K562 (cell line): ENCODE measurements at regions not wholly inside any gene's neighbourhood (a gene's known extent, or its start where the extent isn't known, plus 50 kb on each side); places are given as distances from the start of the nearest gene placed in this dataset.
A peak's percentile ranks its signal among the peaks of the same experiment; 100 is the strongest.

Source experiments
- GABPB2 ChIP-seq: fragments of 250-450 bp; sonication (Bioruptor Pico); conservative IDR thresholded peaks from 2 replicates; pipeline ENCODE4 v1.5.1; 2021; ENCODE audit warnings: mild to moderate bottlenecking
- HDGF ChIP-seq: fragments of 450-650 bp; IDR thresholded peaks from 2 replicates; pipeline ENCODE4 v1.6.1; 2016
- MTA3 ChIP-seq: fragments of 450-650 bp; formaldehyde crosslinking; IDR thresholded peaks from 2 replicates; pipeline ENCODE4 v1.6.1; 2017; ENCODE audit warnings: mild to moderate bottlenecking, borderline replicate concordance
- NUFIP1 ChIP-seq: fragments of 450-650 bp; IDR thresholded peaks from 2 replicates; pipeline ENCODE4 v1.6.1; 2018; ENCODE audit not compliant: partially characterized antibody
- PHF20 ChIP-seq: fragments of 450-650 bp; IDR thresholded peaks from 2 replicates; pipeline ENCODE4 v1.6.1; 2018; ENCODE audit not compliant: partially characterized antibody
- RBM14 ChIP-seq: fragments of 200-400 bp; formaldehyde crosslinking; IDR thresholded peaks from 2 replicates; pipeline ENCODE4 v1.6.1; 2018; ENCODE audit warnings: low read depth, mild to moderate bottlenecking, low read length, moderate library complexity, borderline replicate concordance; ENCODE audit not compliant: insufficient read depth
- RERE ChIP-seq: sonication (generic); formaldehyde crosslinking; IDR thresholded peaks from 2 replicates; pipeline ENCODE4 v1.8.0; 2023; ENCODE audit warnings: missing genetic modification reagents, mild to moderate bottlenecking, borderline replicate concordance
- RHOXF2B ChIP-seq: fragments of 250-450 bp; sonication (Bioruptor Pico); conservative IDR thresholded peaks from 2 replicates; pipeline ENCODE4 v1.5.1; 2021
- SAFB ChIP-seq: fragments of 200-400 bp; formaldehyde crosslinking; IDR thresholded peaks from 2 replicates; pipeline ENCODE4 v1.6.1; 2017; ENCODE audit warnings: low read depth, low read length, borderline replicate concordance
- SFPQ ChIP-seq: fragments of 200-400 bp; formaldehyde crosslinking; IDR thresholded peaks from 2 replicates; pipeline ENCODE4 v1.6.1; 2017; ENCODE audit warnings: mild to moderate bottlenecking, low read depth, low read length, moderate library complexity
- TAL1 ChIP-seq: fragments of 450-650 bp; IDR thresholded peaks from 2 replicates; pipeline ENCODE4 v1.6.1; 2016; ENCODE audit warnings: mild to moderate bottlenecking
- TEAD4 ChIP-seq, 2 experiments: sonication (generic) in 1 of 2; formaldehyde crosslinking in 1 of 2; IDR thresholded peaks; 2 replicates each; pipeline versions ENCODE4 v1.6.1 to v1.8.0; 2012 to 2022; ENCODE audit warnings: borderline replicate concordance in 1 of 2, inconsistent platforms in 1 of 2, low read length in 1 of 2, mild to moderate bottlenecking in 1 of 2, missing genetic modification reagents in 1 of 2
- TRIM28 ChIP-seq: fragments of 450-650 bp; IDR thresholded peaks from 2 replicates; pipeline ENCODE4 v1.6.1; 2017
- ZBTB8A ChIP-seq: fragments of 450-650 bp; IDR thresholded peaks from 2 replicates; pipeline ENCODE4 v1.6.1; 2018; ENCODE audit warnings: mild to moderate bottlenecking, moderate library complexity; ENCODE audit not compliant: partially characterized antibody
- ZNF23 ChIP-seq: fragments of 250-450 bp; sonication (Bioruptor Pico); IDR thresholded peaks from 2 replicates; pipeline ENCODE4 v1.4.0; 2020; ENCODE audit warnings: mild to moderate bottlenecking
- ZNF253 ChIP-seq: fragments of 250-450 bp; sonication (Bioruptor Pico); conservative IDR thresholded peaks from 2 replicates; pipeline ENCODE4 v1.6.1; 2021; ENCODE audit warnings: mild to moderate bottlenecking
- TF ChIP-seq, protein P1 (sequence below): fragments of 450-650 bp; formaldehyde crosslinking; IDR thresholded peaks from 2 replicates; pipeline ENCODE4 v1.4.0; 2020; ENCODE audit warnings: mild to moderate bottlenecking, moderate library complexity

DNA sequence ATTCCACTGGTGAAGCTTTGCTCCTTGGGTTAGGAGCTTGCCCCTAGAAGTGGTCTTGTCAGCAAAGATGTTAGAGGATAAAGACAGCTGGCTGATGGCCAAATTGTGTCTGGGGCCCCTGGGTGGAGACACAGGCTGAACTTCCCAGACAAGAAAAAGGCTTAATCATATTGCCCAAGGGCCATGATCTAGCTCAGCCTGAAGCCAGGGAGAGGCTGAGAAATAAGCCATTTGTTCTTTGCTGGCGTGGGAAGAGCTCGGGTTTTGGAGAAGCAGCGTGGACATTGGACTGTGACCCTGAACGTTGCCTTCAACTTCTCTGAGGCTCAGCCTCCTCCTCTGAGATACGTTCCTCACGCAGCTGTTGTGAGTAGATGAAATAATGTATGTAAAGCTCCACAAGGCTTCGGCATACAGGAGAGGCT is 153.0 kb downstream of the ZFP36L2 start (continued):
- TF ChIP-seq RBM14: no peak
- no peak for TF ChIP-seq TRIM28
- no peak for TF ChIP-seq PHF20
- no peak for TF ChIP-seq MTA3
- no peak for TF ChIP-seq RHOXF2B (CRISPR knock-in tag)
- peak; percentile 14; the same call in 1 of the 2 replicates for TF ChIP-seq TAL1
- TF ChIP-seq RERE (CRISPR knock-in tag): no peak
- no peak for TF ChIP-seq ZBTB8A
- TF ChIP-seq NUFIP1: no peak
- TF ChIP-seq, protein P1, sequence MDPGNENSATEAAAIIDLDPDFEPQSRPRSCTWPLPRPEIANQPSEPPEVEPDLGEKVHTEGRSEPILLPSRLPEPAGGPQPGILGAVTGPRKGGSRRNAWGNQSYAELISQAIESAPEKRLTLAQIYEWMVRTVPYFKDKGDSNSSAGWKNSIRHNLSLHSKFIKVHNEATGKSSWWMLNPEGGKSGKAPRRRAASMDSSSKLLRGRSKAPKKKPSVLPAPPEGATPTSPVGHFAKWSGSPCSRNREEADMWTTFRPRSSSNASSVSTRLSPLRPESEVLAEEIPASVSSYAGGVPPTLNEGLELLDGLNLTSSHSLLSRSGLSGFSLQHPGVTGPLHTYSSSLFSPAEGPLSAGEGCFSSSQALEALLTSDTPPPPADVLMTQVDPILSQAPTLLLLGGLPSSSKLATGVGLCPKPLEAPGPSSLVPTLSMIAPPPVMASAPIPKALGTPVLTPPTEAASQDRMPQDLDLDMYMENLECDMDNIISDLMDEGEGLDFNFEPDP (CRISPR knock-in tag): no peak
- TF ChIP-seq ZNF23 (CRISPR knock-in tag): no peak
- no peak for TF ChIP-seq SAFB
- TF ChIP-seq GABPB2 (CRISPR knock-in tag): no peak
- no peak for TF ChIP-seq HDGF
- TF ChIP-seq SFPQ: no peak
- peak; percentile 48; the same call in 1 of the 2 replicates for TF ChIP-seq TEAD4 (IDR thresholded peaks at IDR 0.05; ENCODE audit: low read length)
- TF ChIP-seq TEAD4 (CRISPR knock-in tag; IDR thresholded peaks at IDR 0.05; ENCODE audit: borderline replicate concordance): no peak
- TF ChIP-seq ZNF253: no peak
